ENCODE measurements at regions not wholly inside any gene's neighbourhood (a gene's known extent, or its start where the extent isn't known, plus 50 kb on each side); places are given as distances from the start of the nearest gene placed in this dataset.

- no peaks in the 10 kb centered on the region for H4K20me1 ChIP-seq (ENCODE audit: insufficient read depth, low read length)
- no peaks in the 10 kb centered on the region for H3K9me3 ChIP-seq (ENCODE audit: insufficient read depth, low read length)
- no peak overlapping the region for H3K9ac ChIP-seq (ENCODE audit: low read length)
- no peaks in the 10 kb centered on the region for H3K36me3 ChIP-seq (replicated peaks; ENCODE audit: low read depth, low read length)
- no peaks in the 10 kb centered on the region for H3K79me2 ChIP-seq (ENCODE audit: low read length)
- H3K4me2 ChIP-seq (ENCODE audit: low read length), result no peak overlapping the region
- no peak overlapping the region for H3K4me3 ChIP-seq (ENCODE audit: low read length)
- no peak overlapping the region for H3K27ac ChIP-seq (ENCODE audit: low read length)
- no peaks in the 10 kb centered on the region for H3K27me3 ChIP-seq (ENCODE audit: low read depth, low read length)
- H3K4me1 ChIP-seq (ENCODE audit: low read length), result no peaks in the 10 kb centered on the region
- no peak overlapping the region for H2AFZ ChIP-seq (ENCODE audit: low read depth, low read length)
- TF ChIP-seq EZH2phosphoT487 (IDR thresholded peaks at IDR 0.05; ENCODE audit: low read depth), result no peak
- TF ChIP-seq CTCF (IDR thresholded peaks at IDR 0.05; ENCODE audit: low read depth, low read length), result no peak
These were observed 273.8 kb downstream of the C16orf95 start for GRCh38 chr16:87043231-87044031.

- Histone ChIP-seq H3K4me2 (ENCODE audit: low read length) (no peak overlapping the region), H3K79me2 (ENCODE audit: low read length) (no peaks in the 10 kb centered on the region), H3K27me3 (ENCODE audit: low read depth, low read length) (no peaks in the 10 kb centered on the region), H3K4me1 (ENCODE audit: low read length) (no peaks in the 10 kb centered on the region), H3K27ac (ENCODE audit: low read length) (no peak overlapping the region), H3K4me3 (ENCODE audit: low read length) (no peak overlapping the region), H2AFZ (ENCODE audit: low read depth, low read length) (no peak overlapping the region), H4K20me1 (ENCODE audit: insufficient read depth, low read length) (no peaks in the 10 kb centered on the region), H3K9ac (ENCODE audit: low read length) (no peak overlapping the region), H3K9me3 (ENCODE audit: insufficient read depth, low read length) (no peaks in the 10 kb centered on the region), H3K36me3 (replicated peaks; ENCODE audit: low read depth, low read length) (no peaks in the 10 kb centered on the region)
- no peak for TF ChIP-seq EZH2phosphoT487 (IDR thresholded peaks at IDR 0.05; ENCODE audit: low read depth)
- TF ChIP-seq CTCF (IDR thresholded peaks at IDR 0.05; ENCODE audit: low read depth, low read length), result no peak
These were observed 273.2 kb downstream of the C16orf95 start for GRCh38 chr16:87044032-87044382.

- no peaks in the 10 kb centered on the region for H3K4me1 ChIP-seq (ENCODE audit: low read length)
- H3K79me2 ChIP-seq (ENCODE audit: low read length), result no peaks in the 10 kb centered on the region
These were observed 272.4 kb downstream of the C16orf95 start for GRCh38 chr16:87044829-87045228.

DNA sequence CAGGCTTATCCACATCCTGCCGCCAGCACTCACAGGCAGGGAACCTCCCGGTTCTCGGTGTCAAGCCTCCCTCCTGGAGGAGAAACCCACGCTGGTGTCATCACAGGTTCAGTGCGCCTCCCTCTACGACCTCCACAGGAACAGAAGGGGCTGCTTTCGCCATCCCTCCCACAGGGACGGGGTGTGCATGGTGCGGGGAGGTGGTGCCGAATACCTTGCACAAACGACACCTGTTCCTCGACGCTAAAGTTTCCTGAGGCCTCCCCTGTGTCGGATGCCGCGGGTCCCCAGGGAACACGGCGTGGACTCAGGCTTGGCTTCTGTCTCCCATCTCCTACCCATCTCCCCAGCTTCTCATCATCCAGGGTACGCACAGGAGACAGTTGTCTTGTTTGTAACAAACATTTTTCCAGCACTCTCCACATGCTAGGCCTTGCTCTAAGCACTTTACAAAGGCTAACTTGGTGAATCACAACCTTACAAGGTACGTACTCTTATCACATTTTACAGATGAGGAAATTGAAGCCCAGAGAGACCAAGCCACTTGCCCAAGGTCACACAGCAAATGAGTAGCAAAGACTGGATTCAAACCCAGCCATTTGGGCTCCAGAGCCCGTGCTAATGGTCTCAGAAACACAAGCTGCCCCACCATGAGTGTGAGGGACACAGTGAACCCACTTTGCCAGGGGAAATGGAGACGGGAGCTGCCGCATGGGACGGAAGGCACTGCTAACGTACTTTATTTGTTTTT is 271.6 kb downstream of the C16orf95 start:
- Histone ChIP-seq H3K27ac (ENCODE audit: low read length) (no peak overlapping the region), H3K79me2 (ENCODE audit: low read length) (no peaks in the 10 kb centered on the region), H3K9ac (ENCODE audit: low read length) (no peak overlapping the region), H3K9me3 (ENCODE audit: insufficient read depth, low read length) (no peaks in the 10 kb centered on the region), H3K4me3 (ENCODE audit: low read length) (no peak overlapping the region), H3K27me3 (ENCODE audit: low read depth, low read length) (no peaks in the 10 kb centered on the region), H4K20me1 (ENCODE audit: insufficient read depth, low read length) (no peaks in the 10 kb centered on the region), H2AFZ (ENCODE audit: low read depth, low read length) (no peak overlapping the region), H3K36me3 (replicated peaks; ENCODE audit: low read depth, low read length) (no peaks in the 10 kb centered on the region), H3K4me1 (ENCODE audit: low read length) (no peaks in the 10 kb centered on the region), H3K4me2 (ENCODE audit: low read length) (no peak overlapping the region)
- no peak for TF ChIP-seq EZH2phosphoT487 (IDR thresholded peaks at IDR 0.05; ENCODE audit: low read depth)
- no peak for TF ChIP-seq CTCF (IDR thresholded peaks at IDR 0.05; ENCODE audit: low read depth, low read length)

More at GRCh38 chr16:87044829-87045228, 272.4 kb downstream of the C16orf95 start:
- no peaks in the 10 kb centered on the region for H3K36me3 ChIP-seq (replicated peaks; ENCODE audit: low read depth, low read length)
- H3K9me3 ChIP-seq (ENCODE audit: insufficient read depth, low read length), result no peaks in the 10 kb centered on the region
- H2AFZ ChIP-seq (ENCODE audit: low read depth, low read length), result no peak overlapping the region
- TF ChIP-seq EZH2phosphoT487 (IDR thresholded peaks at IDR 0.05; ENCODE audit: low read depth), result no peak
- H3K27ac ChIP-seq (ENCODE audit: low read length), result no peak overlapping the region
- H3K4me3 ChIP-seq (ENCODE audit: low read length), result no peak overlapping the region
- H3K9ac ChIP-seq (ENCODE audit: low read length), result no peak overlapping the region
- H3K27me3 ChIP-seq (ENCODE audit: low read depth, low read length), result no peaks in the 10 kb centered on the region
- no peak overlapping the region for H3K4me2 ChIP-seq (ENCODE audit: low read length)
- H4K20me1 ChIP-seq (ENCODE audit: insufficient read depth, low read length), result no peaks in the 10 kb centered on the region
